ENCODE measurements at regions not wholly inside any gene's neighbourhood (a gene's known extent, or its start where the extent isn't known, plus 50 kb on each side); places are given as distances from the start of the nearest gene placed in this dataset.
"Not testable (repeated sequence)": the region's sequence is repeated elsewhere in the genome, so short reads cannot be mapped to it uniquely, and the experiment has no call there.

- no peak for DNase-seq
Observed at GRCh38 chr18:39600894-39601293, 2035.3 kb upstream of the CELF4 start.

- DNase-seq: no peak
Observed at GRCh38 chr18:39599251-39599650, 2033.7 kb upstream of the CELF4 start.

GRCh38 chr18:39596891-39597290 is 2031.3 kb upstream of the CELF4 start:
- DNase-seq: no peak

GRCh38 chr18:39596221-39596620 is 2030.6 kb upstream of the CELF4 start:
- no peak for DNase-seq

DNA sequence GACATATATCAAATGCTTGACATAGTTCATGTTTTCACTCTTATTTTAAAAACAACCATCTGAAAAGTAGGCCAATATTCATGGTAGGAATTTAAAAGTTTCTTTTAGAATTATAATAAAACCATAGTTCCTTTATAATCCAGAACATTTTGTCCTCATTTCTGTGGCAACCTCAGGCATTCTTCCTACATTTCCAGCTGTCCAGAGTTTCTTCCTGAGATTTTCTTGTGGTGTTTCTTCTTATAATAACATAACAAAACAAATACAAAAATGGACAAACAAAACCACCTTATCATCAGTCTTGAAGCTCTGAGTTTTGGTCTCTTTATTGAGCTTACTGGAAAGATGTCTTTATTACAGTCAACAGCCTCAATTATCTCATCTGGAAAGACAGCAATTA is 2028.6 kb upstream of the CELF4 start:
- no peak for DNase-seq

GRCh38 chr18:39591649-39592048 is 2026.1 kb upstream of the CELF4 start:
- no peak for DNase-seq

DNA sequence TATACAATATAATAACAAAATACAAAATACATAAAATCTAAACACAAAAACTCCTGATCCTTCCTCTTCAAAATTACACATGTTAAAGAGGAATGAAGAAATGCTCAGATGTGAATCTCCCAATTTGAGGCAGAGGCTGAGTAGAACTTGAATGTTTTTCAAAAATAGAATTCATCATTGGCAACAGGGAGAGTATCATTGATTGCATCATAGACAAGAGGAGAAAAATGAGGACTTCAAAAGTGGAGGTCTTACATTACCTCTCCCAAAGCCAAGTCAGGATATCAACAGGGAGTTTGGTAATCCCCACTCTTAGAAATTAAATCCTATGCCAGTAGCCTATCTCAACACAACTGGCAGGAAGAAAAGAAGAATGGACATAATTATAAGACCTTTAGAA is 2023.9 kb upstream of the CELF4 start:
- DNase-seq: no peak

DNA sequence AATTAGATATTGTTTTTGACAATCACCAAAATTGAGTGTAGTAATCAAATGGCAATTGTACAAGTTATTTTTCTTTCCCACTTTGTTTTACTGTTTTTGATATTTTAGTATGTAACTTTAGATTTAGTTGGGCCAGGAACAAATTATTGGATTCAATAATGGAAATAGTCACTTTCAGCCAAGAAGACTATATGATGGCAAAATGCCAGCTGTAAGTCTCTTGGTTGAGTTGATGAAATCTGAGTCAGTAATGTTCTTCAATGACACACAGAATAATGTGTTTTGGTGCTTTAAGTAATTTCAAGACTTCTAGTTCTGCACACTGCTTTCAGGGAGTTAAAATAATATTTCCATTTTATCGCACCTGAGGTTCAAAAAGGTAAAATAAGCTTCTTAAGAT is 2022.0 kb upstream of the CELF4 start:
- DNase-seq: no peak

GRCh38 chr18:39586741-39587140 is 2021.1 kb upstream of the CELF4 start:
- DNase-seq: no peak

- DNase-seq: no peak
Observed at GRCh38 chr18:39574897-39575296, 2009.3 kb upstream of the CELF4 start.

GRCh38 chr18:39571511-39571910 is 2005.9 kb upstream of the CELF4 start:
- no peak for DNase-seq

DNA sequence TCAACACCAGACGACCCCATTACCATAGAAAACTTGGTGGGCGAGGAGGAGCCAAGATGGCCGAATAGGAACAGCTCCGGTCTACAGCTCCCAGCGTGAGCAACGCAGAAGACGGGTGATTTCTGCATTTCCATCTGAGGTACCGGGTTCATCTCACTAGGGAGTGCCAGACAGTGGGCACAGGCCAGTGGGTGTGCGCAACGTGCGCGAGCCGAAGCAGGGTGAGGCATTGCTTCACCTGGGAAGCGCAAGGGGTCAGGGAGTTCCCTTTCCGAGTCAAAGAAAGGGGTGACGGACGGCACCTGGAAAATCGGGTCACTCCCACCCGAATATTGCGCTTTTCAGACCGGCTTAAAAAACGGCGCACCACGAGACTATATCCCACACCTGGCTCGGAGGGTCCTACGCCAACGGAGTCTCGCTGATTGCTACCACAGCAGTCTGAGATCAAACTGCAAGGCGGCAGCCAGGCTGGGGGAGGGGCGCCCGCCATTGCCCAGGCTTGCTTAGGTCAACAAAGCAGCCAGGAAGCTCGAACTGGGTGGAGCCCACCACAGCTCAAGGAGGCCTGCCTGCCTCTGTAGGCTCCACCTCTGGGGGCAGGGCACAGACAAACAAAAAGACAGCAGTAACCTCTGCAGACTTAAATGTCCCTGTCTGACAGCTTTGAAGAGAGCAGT is 2000.1 kb upstream of the CELF4 start:
- DNase-seq: not testable (repeated sequence)

DNA sequence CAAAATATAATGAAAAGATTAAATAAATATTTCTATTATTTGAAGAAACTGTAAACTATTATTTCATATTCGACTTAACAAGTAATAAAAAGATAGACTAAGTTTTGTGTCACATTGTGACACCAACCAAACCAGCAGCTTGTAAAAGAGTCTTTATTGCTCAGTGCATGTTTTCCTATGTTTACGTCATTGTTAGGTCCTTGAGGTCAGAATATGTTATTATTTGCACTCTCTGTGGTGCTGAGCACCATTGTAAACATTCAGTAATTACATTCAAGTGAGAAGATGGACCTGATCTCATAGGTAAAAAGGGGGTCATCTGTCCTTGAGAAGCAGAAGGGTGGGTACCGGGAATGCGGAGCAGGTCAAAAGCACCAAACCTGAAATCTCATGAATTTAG is 1999.1 kb upstream of the CELF4 start:
- DNase-seq: no peak

DNA sequence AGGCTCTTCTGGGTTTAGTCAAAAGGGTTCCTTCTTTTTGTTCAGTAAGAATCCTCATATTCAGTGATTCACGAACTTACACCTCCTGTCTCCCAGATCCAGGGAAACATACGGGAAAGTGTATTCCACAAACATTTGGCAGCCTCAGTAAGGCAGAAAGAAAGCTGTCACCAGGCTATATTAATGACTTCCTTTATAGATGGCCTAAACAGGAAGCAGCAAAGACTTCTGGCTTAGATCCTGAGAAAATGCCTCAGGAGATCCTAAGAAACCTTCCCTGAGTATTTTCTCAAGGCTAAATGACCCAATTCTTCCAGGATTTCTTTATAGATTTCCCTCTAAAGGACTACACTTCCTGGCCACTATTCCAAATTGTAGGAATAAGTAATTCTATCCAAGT is 1995.5 kb upstream of the CELF4 start:
- DNase-seq: no peak

GRCh38 chr18:39558658-39559057 is 1993.1 kb upstream of the CELF4 start:
- no peak for DNase-seq

GRCh38 chr18:39555496-39555895 is 1989.9 kb upstream of the CELF4 start:
- no peak for DNase-seq

GRCh38 chr18:39550701-39551100 is 1985.1 kb upstream of the CELF4 start:
- DNase-seq: no peak

DNA sequence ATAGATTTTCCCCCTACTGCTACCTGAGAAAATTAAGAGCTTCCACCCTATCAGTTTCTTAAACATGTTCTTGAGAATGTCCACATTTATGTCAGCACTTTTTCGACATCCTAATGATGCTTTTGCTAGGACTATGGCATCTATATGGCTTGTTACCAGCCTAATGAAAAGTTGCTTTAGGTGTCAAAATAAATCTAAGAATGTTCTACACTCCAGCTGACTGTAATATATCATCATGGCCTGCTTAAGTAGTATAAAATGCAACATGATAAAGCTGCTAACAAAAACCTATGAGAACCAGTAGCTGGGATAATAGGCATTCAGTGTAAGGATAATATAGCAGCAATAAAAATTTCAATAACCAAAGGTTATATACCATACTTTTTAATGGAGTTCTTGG is 1983.5 kb upstream of the CELF4 start:
- no peak for DNase-seq

- DNase-seq: no peak
Observed at GRCh38 chr18:39531659-39532058, 1966.1 kb upstream of the CELF4 start.

- DNase-seq: no peak
Observed at GRCh38 chr18:39529358-39529757, 1963.8 kb upstream of the CELF4 start.

DNA sequence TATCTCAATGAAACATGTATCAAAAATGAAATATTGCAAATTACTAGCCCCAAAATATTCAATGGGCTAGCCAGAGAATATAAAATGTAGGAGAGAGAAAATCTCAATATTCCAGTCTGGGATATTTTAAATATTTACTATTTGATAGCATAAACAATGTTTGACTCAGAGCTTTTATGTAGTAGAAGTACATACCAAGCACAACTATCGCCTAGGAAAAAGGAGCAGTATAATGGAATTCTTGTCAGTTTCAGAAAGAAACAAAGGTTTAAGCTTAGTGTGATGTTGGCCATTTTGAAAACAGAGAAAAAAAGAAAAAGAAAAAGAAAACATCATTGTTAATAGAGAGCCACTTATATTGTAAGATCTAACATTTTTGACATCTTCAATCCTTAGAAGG is 1961.9 kb upstream of the CELF4 start:
- DNase-seq: no peak

DNA sequence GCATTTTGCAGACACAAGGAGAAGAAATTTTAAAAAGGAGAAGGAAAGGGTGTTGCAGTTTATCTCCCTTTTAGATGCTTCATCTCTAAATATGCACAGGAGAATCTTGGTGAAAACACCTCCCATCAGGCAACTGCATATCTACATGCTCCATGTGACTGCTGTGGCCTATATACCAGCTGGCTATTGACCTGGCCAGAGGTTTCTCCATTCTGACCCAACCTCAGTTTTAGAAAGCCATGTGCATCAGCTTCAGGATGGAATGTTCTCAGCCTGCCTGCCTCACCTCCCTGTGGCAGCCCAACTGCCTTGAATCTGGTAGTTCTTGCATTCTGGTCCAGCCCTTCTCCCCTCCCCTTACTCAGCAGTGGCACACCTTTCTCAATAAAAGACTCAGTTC is 1958.8 kb upstream of the CELF4 start:
- no peak for DNase-seq

- DNase-seq: no peak
Observed at GRCh38 chr18:39523281-39523680, 1957.7 kb upstream of the CELF4 start.

GRCh38 chr18:39521164-39521563 is 1955.6 kb upstream of the CELF4 start:
- DNase-seq: no peak

DNA sequence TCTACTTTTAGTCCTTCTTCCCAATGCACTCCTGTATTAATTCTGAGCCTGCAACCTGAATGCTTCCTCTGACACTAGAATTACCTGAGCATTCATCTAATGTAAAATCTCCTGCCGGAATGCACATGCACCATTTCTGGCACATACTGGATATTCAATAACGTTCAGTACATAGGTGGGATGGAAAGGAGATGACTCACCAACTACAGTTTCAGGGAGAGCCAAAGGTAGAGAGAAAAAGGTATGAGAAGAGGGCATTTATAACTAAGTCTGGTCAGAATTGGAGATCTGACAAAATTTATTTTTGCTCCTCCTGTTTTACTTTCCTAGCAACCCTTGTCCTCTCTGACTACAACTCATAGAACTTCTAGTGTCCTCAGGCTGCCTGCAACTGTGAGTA is 1954.1 kb upstream of the CELF4 start:
- no peak for DNase-seq

GRCh38 chr18:39515299-39515698 is 1949.7 kb upstream of the CELF4 start:
- no peak for DNase-seq

Measured in CD4-positive, alpha-beta T cell treated with Interleukin-17A for 1 hour (primary cell).